HG02870 (cell line): ENCODE measurements at regions not wholly inside any gene's neighbourhood (a gene's known extent, or its start where the extent isn't known, plus 50 kb on each side); places are given as distances from the start of the nearest gene placed in this dataset.
"Not testable (repeated sequence)": the region's sequence is repeated elsewhere in the genome, so short reads cannot be mapped to it uniquely, and the experiment has no call there.

ENCODE experiments used
- ATAC-seq: cut with Tn5 transposase; IDR thresholded peaks from one replicate; pipeline ENCODE4 v1.9.1; 2021; ENCODE audit warnings: mild to moderate bottlenecking, moderate library complexity; ENCODE audit not compliant: unreplicated experiment

- ATAC-seq = no peak
These were observed 293.3 kb upstream of the RGMA start for GRCh38 chr15:93382200-93382820.

- no peak for ATAC-seq
These were observed 289.5 kb upstream of the RGMA start for GRCh38 chr15:93378558-93378957.

- ATAC-seq = no peak
These were observed 283.8 kb upstream of the RGMA start for GRCh38 chr15:93372865-93373223.

- ATAC-seq = no peak
These were observed 283.3 kb upstream of the RGMA start for GRCh38 chr15:93372208-93372864.

GRCh38 chr15:93366387-93367100 is 277.5 kb upstream of the RGMA start:
- ATAC-seq = no peak

GRCh38 chr15:93362821-93363220 is 273.8 kb upstream of the RGMA start:
- ATAC-seq = no peak

- ATAC-seq = no peak
These were observed 273.2 kb upstream of the RGMA start for GRCh38 chr15:93362203-93362602.

GRCh38 chr15:93361703-93362102 is 272.7 kb upstream of the RGMA start:
- ATAC-seq = no peak

- no peak for ATAC-seq
These were observed 272.0 kb upstream of the RGMA start for GRCh38 chr15:93360976-93361375.

- no peak for ATAC-seq
These were observed 271.3 kb upstream of the RGMA start for GRCh38 chr15:93360318-93360717.

GRCh38 chr15:93359425-93360131 is 270.6 kb upstream of the RGMA start:
- no peak for ATAC-seq

GRCh38 chr15:93359060-93359408 is 270.0 kb upstream of the RGMA start:
- ATAC-seq = no peak

- ATAC-seq = no peak
These were observed 269.4 kb upstream of the RGMA start for GRCh38 chr15:93358166-93359059.

GRCh38 chr15:93348711-93349545 is 259.9 kb upstream of the RGMA start:
- ATAC-seq = no peak

GRCh38 chr15:93347986-93348385 is 259.0 kb upstream of the RGMA start:
- ATAC-seq = no peak

- ATAC-seq = no peak
These were observed 257.0 kb upstream of the RGMA start for GRCh38 chr15:93345981-93346380.

GRCh38 chr15:93343402-93343801 is 254.4 kb upstream of the RGMA start:
- not testable (repeated sequence) for ATAC-seq

- no peak for ATAC-seq
These were observed 252.2 kb upstream of the RGMA start for GRCh38 chr15:93341164-93341563.

- ATAC-seq = no peak
These were observed 251.4 kb upstream of the RGMA start for GRCh38 chr15:93340406-93340805.

GRCh38 chr15:93333796-93334195 is 244.8 kb upstream of the RGMA start:
- no peak for ATAC-seq
